SK-N-SH treated with all-trans-retinoic acid at 6 μM for 48 hours (cell line): ENCODE measurements at regions not wholly inside any gene's neighbourhood (a gene's known extent, or its start where the extent isn't known, plus 50 kb on each side); places are given as distances from the start of the nearest gene placed in this dataset.

ENCODE experiments used
- ATAC-seq: fragments of 200-7000 bp; cut with Tn5 transposase; 3 replicates; pipeline ENCODE4 v1.9.1; 2020; ENCODE audit warnings: mild to moderate bottlenecking, moderate library complexity
- ARNTL ChIP-seq: fragments of 450-650 bp; formaldehyde crosslinking; IDR thresholded peaks from 2 replicates; pipeline ENCODE4 v1.5.0; 2020; ENCODE audit warnings: low read depth, mild to moderate bottlenecking, moderate library complexity, borderline replicate concordance
- BACH2 ChIP-seq: fragments of 250-450 bp; sonication (Bioruptor Pico); IDR thresholded peaks from 2 replicates; pipeline ENCODE4 v1.9.0; 2021; ENCODE audit warnings: mild to moderate bottlenecking, borderline replicate concordance
- CSDC2 ChIP-seq: fragments of 250-450 bp; sonication (Bioruptor Pico); IDR thresholded peaks from 2 replicates; pipeline ENCODE4 v1.5.0; 2020; ENCODE audit warnings: mild to moderate bottlenecking, moderate library complexity
- GLIS3 ChIP-seq: fragments of 250-450 bp; sonication (Bioruptor Pico); IDR thresholded peaks from 2 replicates; pipeline ENCODE4 v1.5.0; 2020; ENCODE audit warnings: mild to moderate bottlenecking, moderate library complexity
- ISL1 ChIP-seq: fragments of 250-450 bp; sonication (Bioruptor Pico); IDR thresholded peaks from 2 replicates; pipeline ENCODE4 v2.1.2; 2022; ENCODE audit warnings: mild to moderate bottlenecking, moderate library complexity
- OSR1 ChIP-seq: fragments of 250-450 bp; sonication (Bioruptor Pico); IDR thresholded peaks from 2 replicates; pipeline ENCODE4 v1.8.0; 2022; ENCODE audit warnings: moderate library complexity, mild to moderate bottlenecking, inconsistent platforms
- PPARA ChIP-seq: fragments of 250-450 bp; sonication (Bioruptor Pico); IDR thresholded peaks from 2 replicates; pipeline ENCODE4 v1.5.0; 2020; ENCODE audit warnings: mild to moderate bottlenecking, borderline replicate concordance
- RARB ChIP-seq: fragments of 250-450 bp; sonication (Bioruptor Pico); IDR thresholded peaks from 2 replicates; pipeline ENCODE4 v1.8.0; 2021; ENCODE audit warnings: mild to moderate bottlenecking, moderate library complexity
- SNAI2 ChIP-seq: fragments of 250-450 bp; sonication (Bioruptor Pico); IDR thresholded peaks from 2 replicates; pipeline ENCODE4 v1.5.0; 2020; ENCODE audit warnings: mild to moderate bottlenecking, moderate library complexity
- TCF4 ChIP-seq: fragments of 250-450 bp; sonication (Bioruptor Pico); IDR thresholded peaks from 2 replicates; pipeline ENCODE4 v1.8.0; 2021; ENCODE audit warnings: mild to moderate bottlenecking, moderate library complexity, borderline replicate concordance
- TOX ChIP-seq: fragments of 250-450 bp; sonication (Bioruptor Pico); IDR thresholded peaks from 2 replicates; pipeline ENCODE4 v1.8.0; 2021; ENCODE audit warnings: mild to moderate bottlenecking, moderate library complexity, borderline replicate concordance
- ZC3H10 ChIP-seq: fragments of 250-450 bp; sonication (Bioruptor Pico); IDR thresholded peaks from 2 replicates; pipeline ENCODE4 v1.5.1; 2021; ENCODE audit warnings: mild to moderate bottlenecking, moderate library complexity
- ZFP3 ChIP-seq: fragments of 250-450 bp; sonication (Bioruptor Pico); IDR thresholded peaks from 2 replicates; pipeline ENCODE4 v1.5.0; 2020; ENCODE audit warnings: mild to moderate bottlenecking, moderate library complexity
- ZFP30 ChIP-seq: fragments of 450-650 bp; formaldehyde crosslinking; IDR thresholded peaks from 2 replicates; pipeline ENCODE4 v1.5.0; 2022; ENCODE audit warnings: mild to moderate bottlenecking, moderate library complexity
- ZNF565 ChIP-seq: fragments of 450-650 bp; formaldehyde crosslinking; conservative IDR thresholded peaks from 2 replicates; pipeline ENCODE4 v1.5.0; 2020; ENCODE audit warnings: low read depth, mild to moderate bottlenecking, moderate library complexity
- ZNF70 ChIP-seq: fragments of 450-650 bp; formaldehyde crosslinking; IDR thresholded peaks from 2 replicates; pipeline ENCODE4 v1.5.0; 2020; ENCODE audit warnings: mild to moderate bottlenecking, moderate library complexity
- ZNF8 ChIP-seq: fragments of 450-650 bp; formaldehyde crosslinking; IDR thresholded peaks from 2 replicates; pipeline ENCODE4 v1.5.0; 2020; ENCODE audit warnings: mild to moderate bottlenecking, moderate library complexity
- TF ChIP-seq, protein P1 (sequence below): fragments of 250-450 bp; sonication (Bioruptor Pico); IDR thresholded peaks from 2 replicates; pipeline ENCODE4 v1.8.0; 2020; ENCODE audit warnings: mild to moderate bottlenecking, moderate library complexity, borderline replicate concordance
- TF ChIP-seq, protein P2 (sequence below): fragments of 250-450 bp; sonication (Bioruptor Pico); IDR thresholded peaks from 2 replicates; pipeline ENCODE4 v1.5.0; 2020; ENCODE audit warnings: mild to moderate bottlenecking, moderate library complexity
- TF ChIP-seq, protein P3 (sequence below): fragments of 250-450 bp; sonication (Bioruptor Pico); IDR thresholded peaks from 2 replicates; pipeline ENCODE4 v1.5.1; 2021; ENCODE audit warnings: mild to moderate bottlenecking, moderate library complexity

DNA sequence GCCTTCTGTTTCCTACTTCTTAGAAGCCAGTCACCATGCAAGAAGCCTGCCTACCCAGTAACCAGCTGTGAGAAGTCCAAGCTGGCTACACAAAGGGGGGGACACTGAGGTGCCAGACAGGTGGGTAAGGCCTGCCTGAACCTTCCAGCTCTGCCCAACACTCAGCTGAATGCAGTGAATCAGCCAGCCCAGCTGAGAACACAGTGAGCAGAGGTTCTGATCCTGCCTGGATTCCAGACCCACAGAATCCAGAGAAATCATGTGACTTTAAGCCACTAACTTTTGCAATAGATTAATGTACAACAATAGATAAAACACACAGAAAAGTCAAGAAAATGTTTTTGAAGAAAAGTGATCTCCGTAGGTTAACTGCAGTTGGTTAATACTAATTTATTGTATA lies 151.7 kb downstream of the EFNB2 start:
- no peak for TF ChIP-seq CSDC2
- TF ChIP-seq ZFP3 (CRISPR knock-in tag) = no peak
- no peak for TF ChIP-seq TCF4 (CRISPR knock-in tag)
- no peak for TF ChIP-seq BACH2 (CRISPR knock-in tag)
- TF ChIP-seq, protein P1, sequence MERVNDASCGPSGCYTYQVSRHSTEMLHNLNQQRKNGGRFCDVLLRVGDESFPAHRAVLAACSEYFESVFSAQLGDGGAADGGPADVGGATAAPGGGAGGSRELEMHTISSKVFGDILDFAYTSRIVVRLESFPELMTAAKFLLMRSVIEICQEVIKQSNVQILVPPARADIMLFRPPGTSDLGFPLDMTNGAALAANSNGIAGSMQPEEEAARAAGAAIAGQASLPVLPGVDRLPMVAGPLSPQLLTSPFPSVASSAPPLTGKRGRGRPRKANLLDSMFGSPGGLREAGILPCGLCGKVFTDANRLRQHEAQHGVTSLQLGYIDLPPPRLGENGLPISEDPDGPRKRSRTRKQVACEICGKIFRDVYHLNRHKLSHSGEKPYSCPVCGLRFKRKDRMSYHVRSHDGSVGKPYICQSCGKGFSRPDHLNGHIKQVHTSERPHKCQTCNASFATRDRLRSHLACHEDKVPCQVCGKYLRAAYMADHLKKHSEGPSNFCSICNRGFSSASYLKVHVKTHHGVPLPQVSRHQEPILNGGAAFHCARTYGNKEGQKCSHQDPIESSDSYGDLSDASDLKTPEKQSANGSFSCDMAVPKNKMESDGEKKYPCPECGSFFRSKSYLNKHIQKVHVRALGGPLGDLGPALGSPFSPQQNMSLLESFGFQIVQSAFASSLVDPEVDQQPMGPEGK = no peak
- ATAC-seq = no peak

DNA sequence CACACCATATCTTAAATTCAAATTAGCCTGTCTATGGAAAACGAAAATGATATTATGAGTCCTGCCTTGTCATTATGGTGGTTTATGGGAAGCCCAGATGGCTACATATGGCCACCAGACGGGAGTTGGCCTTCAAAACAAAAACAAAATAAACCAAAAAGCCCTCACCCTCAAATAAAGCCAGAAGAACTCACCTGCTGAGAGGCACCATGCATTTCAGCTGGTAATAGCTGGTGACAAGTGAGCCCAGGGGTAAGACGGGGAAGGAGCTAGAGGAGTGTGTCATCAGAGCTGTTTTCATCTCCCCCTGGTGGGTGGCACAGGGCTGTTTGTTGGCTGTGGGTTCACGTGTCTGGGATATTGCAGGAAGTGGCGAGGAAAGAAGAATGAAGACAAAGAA lies 152.9 kb downstream of the EFNB2 start:
- no peak for ATAC-seq
- TF ChIP-seq ISL1 (CRISPR knock-in tag) (no peak), ARNTL (CRISPR knock-in tag) (no peak), SNAI2 (CRISPR knock-in tag) (no peak), ZFP3 (CRISPR knock-in tag) (no peak), OSR1 (CRISPR knock-in tag) (no peak), TOX (CRISPR knock-in tag) (no peak), ZFP30 (CRISPR knock-in tag) (no peak), BACH2 (CRISPR knock-in tag) (no peak), TCF4 (CRISPR knock-in tag) (no peak), CSDC2 (no peak), ZNF565 (CRISPR knock-in tag) (no peak), ZNF8 (CRISPR knock-in tag) (no peak), GLIS3 (CRISPR knock-in tag) (no peak)
- TF ChIP-seq, protein P2, sequence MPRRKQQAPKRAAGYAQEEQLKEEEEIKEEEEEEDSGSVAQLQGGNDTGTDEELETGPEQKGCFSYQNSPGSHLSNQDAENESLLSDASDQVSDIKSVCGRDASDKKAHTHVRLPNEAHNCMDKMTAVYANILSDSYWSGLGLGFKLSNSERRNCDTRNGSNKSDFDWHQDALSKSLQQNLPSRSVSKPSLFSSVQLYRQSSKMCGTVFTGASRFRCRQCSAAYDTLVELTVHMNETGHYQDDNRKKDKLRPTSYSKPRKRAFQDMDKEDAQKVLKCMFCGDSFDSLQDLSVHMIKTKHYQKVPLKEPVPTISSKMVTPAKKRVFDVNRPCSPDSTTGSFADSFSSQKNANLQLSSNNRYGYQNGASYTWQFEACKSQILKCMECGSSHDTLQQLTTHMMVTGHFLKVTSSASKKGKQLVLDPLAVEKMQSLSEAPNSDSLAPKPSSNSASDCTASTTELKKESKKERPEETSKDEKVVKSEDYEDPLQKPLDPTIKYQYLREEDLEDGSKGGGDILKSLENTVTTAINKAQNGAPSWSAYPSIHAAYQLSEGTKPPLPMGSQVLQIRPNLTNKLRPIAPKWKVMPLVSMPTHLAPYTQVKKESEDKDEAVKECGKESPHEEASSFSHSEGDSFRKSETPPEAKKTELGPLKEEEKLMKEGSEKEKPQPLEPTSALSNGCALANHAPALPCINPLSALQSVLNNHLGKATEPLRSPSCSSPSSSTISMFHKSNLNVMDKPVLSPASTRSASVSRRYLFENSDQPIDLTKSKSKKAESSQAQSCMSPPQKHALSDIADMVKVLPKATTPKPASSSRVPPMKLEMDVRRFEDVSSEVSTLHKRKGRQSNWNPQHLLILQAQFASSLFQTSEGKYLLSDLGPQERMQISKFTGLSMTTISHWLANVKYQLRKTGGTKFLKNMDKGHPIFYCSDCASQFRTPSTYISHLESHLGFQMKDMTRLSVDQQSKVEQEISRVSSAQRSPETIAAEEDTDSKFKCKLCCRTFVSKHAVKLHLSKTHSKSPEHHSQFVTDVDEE = no peak
- TF ChIP-seq, protein P1 = no peak
- TF ChIP-seq, protein P3, sequence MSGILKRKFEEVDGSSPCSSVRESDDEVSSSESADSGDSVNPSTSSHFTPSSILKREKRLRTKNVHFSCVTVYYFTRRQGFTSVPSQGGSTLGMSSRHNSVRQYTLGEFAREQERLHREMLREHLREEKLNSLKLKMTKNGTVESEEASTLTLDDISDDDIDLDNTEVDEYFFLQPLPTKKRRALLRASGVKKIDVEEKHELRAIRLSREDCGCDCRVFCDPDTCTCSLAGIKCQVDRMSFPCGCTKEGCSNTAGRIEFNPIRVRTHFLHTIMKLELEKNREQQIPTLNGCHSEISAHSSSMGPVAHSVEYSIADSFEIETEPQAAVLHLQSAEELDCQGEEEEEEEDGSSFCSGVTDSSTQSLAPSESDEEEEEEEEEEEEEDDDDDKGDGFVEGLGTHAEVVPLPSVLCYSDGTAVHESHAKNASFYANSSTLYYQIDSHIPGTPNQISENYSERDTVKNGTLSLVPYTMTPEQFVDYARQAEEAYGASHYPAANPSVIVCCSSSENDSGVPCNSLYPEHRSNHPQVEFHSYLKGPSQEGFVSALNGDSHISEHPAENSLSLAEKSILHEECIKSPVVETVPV (CRISPR knock-in tag) = no peak

DNA sequence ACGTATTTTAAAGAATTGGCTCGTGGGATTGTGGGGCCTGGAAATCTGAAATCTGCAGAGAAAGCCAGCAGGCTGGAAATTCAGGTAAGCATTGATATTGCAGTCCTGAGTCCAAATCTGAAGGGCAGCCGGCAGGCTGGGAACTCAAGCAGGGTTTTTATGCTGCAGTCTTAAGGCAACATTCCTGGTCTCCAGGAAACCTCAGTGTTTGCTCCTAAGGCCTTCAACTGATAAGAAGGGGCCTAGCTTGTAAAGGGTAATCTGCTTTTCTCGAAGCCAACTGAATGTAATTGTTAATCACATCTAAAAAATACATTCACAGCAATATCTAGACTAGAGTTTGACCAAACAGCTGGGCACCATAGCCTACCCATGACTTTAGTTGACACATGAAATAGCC lies 154.4 kb downstream of the EFNB2 start:
- no peak for ATAC-seq
- no peak for TF ChIP-seq ZNF565 (CRISPR knock-in tag)
- TF ChIP-seq ZFP30 (CRISPR knock-in tag) = no peak
- TF ChIP-seq, all 23 proteins: peak for 0

DNA sequence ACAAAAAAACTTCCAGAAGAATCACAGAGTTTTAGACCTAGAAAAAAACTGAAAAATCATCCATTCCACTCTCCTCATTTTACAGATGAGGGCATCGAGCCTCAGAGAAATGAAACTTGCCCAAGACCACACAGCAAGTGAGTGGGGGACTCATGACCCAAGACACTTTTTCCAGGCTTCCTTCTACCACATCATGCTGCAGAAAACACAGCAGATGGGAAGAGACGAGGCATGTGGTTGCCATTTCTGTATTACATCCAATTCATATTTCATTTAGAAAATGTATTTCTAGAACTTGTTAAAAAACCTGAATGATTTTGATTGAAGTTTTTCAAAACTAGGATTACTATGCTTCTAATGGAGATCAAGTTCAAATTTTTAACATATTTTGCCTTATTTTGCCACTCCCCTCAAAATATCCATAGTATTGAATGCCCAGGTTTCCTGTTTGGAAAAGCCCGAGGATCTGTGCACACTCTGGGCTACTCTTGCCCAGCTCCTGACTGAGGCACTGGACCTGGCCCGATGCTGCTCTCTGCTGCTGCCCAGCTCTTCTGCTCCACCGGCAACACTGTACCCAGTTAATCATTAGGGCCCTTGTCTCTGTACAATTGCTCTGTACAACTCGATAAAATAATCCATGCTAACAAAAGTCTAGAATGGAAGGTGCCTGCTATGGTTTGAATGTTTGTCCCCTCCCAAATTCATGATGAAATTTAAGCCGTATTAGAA lies 157.4 kb downstream of the EFNB2 start:
- ATAC-seq = no peak
- no peak for TF ChIP-seq ARNTL (CRISPR knock-in tag)
- TF ChIP-seq, protein P1 = no peak
- no peak for TF ChIP-seq ZNF70 (CRISPR knock-in tag)
- TF ChIP-seq ZFP30 (CRISPR knock-in tag) = no peak
- TF ChIP-seq TCF4 (CRISPR knock-in tag) = no peak
- TF ChIP-seq CSDC2 = no peak
- TF ChIP-seq ZNF8 (CRISPR knock-in tag) = no peak
- TF ChIP-seq GLIS3 (CRISPR knock-in tag) = no peak
- no peak for TF ChIP-seq ZNF565 (CRISPR knock-in tag)
- TF ChIP-seq RARB (CRISPR knock-in tag) = no peak
- TF ChIP-seq, protein P2 = no peak
- TF ChIP-seq PPARA (CRISPR knock-in tag) = no peak
- TF ChIP-seq ZC3H10 (CRISPR knock-in tag) = no peak
- TF ChIP-seq ISL1 (CRISPR knock-in tag) = no peak
- TF ChIP-seq BACH2 (CRISPR knock-in tag) = no peak
